OCI-LY7 (cell line): ENCODE measurements at regions not wholly inside any gene's neighbourhood (a gene's known extent, or its start where the extent isn't known, plus 50 kb on each side); places are given as distances from the start of the nearest gene placed in this dataset.
A peak's percentile ranks its signal among the peaks of the same experiment; 100 is the strongest.

Source experiments
- BruUV-seq: library from RNA; stranded (reverse); fragments of 400-500 nt; replicated peaks from 2 replicates; lab custom pipeline; 2021; lab: Mats Ljungman, UMichigan
- CTCF ChIA-PET: fragments of 300-600 bp; sonication (Branson Sonifier 250); formaldehyde crosslinking; loops from one replicate; lab custom pipeline; 2022; ENCODE audit warnings: antibody characterized with exemption; ENCODE audit not compliant: unreplicated experiment; lab: Charles Lee
- POLR2A ChIA-PET: fragments of 300-600 bp; sonication (Branson Sonifier 250); formaldehyde crosslinking; loops from one replicate; lab custom pipeline; 2022; ENCODE audit warnings: antibody characterized with exemption; lab: Charles Lee
- DNase-seq: peaks from one replicate; pipeline ENCODE4 v3.0.0-alpha.2; 2015; ENCODE audit warnings: low spot score
- H2AFZ ChIP-seq: fragments of 200-600 bp; sonication (generic), shearing (Covaris generic); 2 replicates; pipeline ENCODE4 v1.6.1; 2014; ENCODE audit warnings: mild to moderate bottlenecking, antibody characterized with exemption, low read length, moderate library complexity
- H3K27ac ChIP-seq: fragments of 200-600 bp; sonication (generic); 2 replicates; pipeline ENCODE4 v1.5.1; 2014; ENCODE audit warnings: mixed run types, low read depth, mild to moderate bottlenecking, moderate library complexity, low read length, inconsistent platforms; ENCODE audit not compliant: poor library complexity, severe bottlenecking
- H3K36me3 ChIP-seq: fragments of 200-600 bp; sonication (generic); 2 replicates; pipeline ENCODE4 v1.6.1; 2014; ENCODE audit warnings: mild to moderate bottlenecking, antibody characterized with exemption, low read length, moderate library complexity, mixed read lengths; ENCODE audit not compliant: insufficient read depth
- H3K4me1 ChIP-seq: fragments of 200-600 bp; sonication (generic); 2 replicates; pipeline ENCODE4 v1.5.1; 2014; ENCODE audit warnings: mild to moderate bottlenecking, low read length; ENCODE audit not compliant: insufficient read depth, poor library complexity, severe bottlenecking
- H3K4me2 ChIP-seq: fragments of 200-600 bp; sonication (generic); 2 replicates; pipeline ENCODE4 v1.6.1; 2014; ENCODE audit warnings: mild to moderate bottlenecking, low read length
- H3K4me3 ChIP-seq: fragments of 200-600 bp; sonication (generic); 2 replicates; pipeline ENCODE4 v1.5.1; 2014; ENCODE audit warnings: mild to moderate bottlenecking, low read depth, low read length; ENCODE audit not compliant: poor library complexity, severe bottlenecking
- H3K79me2 ChIP-seq: fragments of 200-600 bp; sonication (generic); 2 replicates; pipeline ENCODE4 v1.6.1; 2016; ENCODE audit warnings: low read depth, mild to moderate bottlenecking, low read length, moderate library complexity, mixed read lengths; ENCODE audit not compliant: insufficient read depth
- H3K9me2 ChIP-seq: fragments of 200-600 bp; sonication (generic); 2 replicates; pipeline ENCODE4 v1.6.1; 2016; ENCODE audit warnings: mild to moderate bottlenecking, low read length, mixed read lengths; ENCODE audit not compliant: insufficient read depth
- H3K9me3 ChIP-seq: fragments of 200-600 bp; sonication (generic); 2 replicates; pipeline ENCODE4 v1.6.1; 2014; ENCODE audit warnings: mild to moderate bottlenecking, mixed run types, low read length, mixed read lengths
- H4K20me1 ChIP-seq: fragments of 200-600 bp; sonication (generic); 2 replicates; pipeline ENCODE4 v1.6.1; 2014; ENCODE audit warnings: mild to moderate bottlenecking, antibody characterized with exemption, low read length, moderate library complexity, mixed read lengths; ENCODE audit not compliant: insufficient read depth
- EZH2phosphoT487 ChIP-seq: fragments of 200-600 bp; sonication (generic); IDR thresholded peaks from 2 replicates; pipeline ENCODE4 v1.6.1; 2018; ENCODE audit warnings: low read depth, borderline replicate concordance, mild to moderate bottlenecking, mixed run types, antibody characterized with exemption, low read length, moderate library complexity, mixed read lengths
- intact Hi-C: fragments of 100-400 bp; cut with micrococcal nuclease; formaldehyde crosslinking; loops from one replicate; pipeline ENCODE4 v1.10.0; 2022; ENCODE audit not compliant: unreplicated experiment
- TF ChIP-seq, protein P1 (sequence below): fragments of 200-600 bp; sonication (generic); conservative IDR thresholded peaks from 2 replicates; pipeline ENCODE4 v1.5.1; 2014; ENCODE audit warnings: mild to moderate bottlenecking, antibody characterized with exemption, low read length, moderate library complexity, mixed read lengths

DNA sequence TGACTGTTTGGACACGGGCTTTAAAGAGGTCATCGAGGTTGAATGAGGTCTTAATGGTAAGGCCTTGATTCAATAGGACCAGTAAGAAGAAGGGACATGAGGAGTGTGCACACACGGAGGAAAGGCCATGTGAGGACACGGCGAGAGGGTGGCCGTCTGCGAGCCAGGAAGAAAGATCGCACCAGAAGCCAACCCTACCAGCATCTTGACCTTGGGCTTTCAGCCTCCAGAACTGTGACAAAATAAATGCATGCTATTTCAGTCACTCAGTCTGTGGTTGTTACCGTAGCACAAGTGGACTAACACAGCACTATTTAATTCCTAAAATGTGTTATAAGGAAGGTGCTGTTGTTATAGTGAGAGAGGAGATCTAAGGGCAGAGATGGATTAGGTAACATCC, 468.6 kb upstream of the FAT1 start:
- ChIA-PET CTCF (no interaction called here), POLR2A (no interaction called here)
- H3K9me3 ChIP-seq = no peaks in the 10 kb centered on the region
- H3K36me3 ChIP-seq = no peaks in the 10 kb centered on the region
- H3K4me1 ChIP-seq = peaks cover 5% of the 10 kb centered on the region
- no peaks in the 10 kb centered on the region for H3K79me2 ChIP-seq
- H4K20me1 ChIP-seq = no peaks in the 10 kb centered on the region
- no TSS peak for BruUV-seq
- intact Hi-C loops = no loop called here
- no peak overlapping the region for H3K4me2 ChIP-seq
- no peak overlapping the region for H3K27ac ChIP-seq
- TF ChIP-seq EZH2phosphoT487 = no peak
- TF ChIP-seq, protein P1, sequence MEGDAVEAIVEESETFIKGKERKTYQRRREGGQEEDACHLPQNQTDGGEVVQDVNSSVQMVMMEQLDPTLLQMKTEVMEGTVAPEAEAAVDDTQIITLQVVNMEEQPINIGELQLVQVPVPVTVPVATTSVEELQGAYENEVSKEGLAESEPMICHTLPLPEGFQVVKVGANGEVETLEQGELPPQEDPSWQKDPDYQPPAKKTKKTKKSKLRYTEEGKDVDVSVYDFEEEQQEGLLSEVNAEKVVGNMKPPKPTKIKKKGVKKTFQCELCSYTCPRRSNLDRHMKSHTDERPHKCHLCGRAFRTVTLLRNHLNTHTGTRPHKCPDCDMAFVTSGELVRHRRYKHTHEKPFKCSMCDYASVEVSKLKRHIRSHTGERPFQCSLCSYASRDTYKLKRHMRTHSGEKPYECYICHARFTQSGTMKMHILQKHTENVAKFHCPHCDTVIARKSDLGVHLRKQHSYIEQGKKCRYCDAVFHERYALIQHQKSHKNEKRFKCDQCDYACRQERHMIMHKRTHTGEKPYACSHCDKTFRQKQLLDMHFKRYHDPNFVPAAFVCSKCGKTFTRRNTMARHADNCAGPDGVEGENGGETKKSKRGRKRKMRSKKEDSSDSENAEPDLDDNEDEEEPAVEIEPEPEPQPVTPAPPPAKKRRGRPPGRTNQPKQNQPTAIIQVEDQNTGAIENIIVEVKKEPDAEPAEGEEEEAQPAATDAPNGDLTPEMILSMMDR = no peak
- no peak overlapping the region for H3K4me3 ChIP-seq
- H2AFZ ChIP-seq = no peak overlapping the region
- H3K9me2 ChIP-seq = no peaks in the 10 kb centered on the region
- DNase-seq = no peak

DNA sequence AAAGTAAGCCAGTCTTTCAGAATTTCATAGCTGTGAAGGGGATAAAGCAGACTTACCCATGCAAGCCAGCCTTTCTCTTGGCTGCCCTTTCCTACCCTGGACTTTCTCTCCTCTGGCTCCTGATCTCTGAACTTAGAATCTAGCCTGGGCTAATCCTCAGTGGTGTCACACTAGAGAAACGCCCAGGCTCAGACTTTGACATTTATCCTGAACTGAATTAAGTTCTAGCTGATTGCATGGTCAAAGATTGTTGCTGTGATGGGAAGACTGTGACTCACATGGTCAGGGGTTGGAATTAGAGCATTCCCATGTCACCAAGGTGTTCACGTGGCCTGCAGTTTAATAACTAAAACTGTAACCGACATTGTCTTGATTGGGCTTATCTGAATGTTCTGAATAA, 469.5 kb upstream of the FAT1 start:
- no peaks in the 10 kb centered on the region for H3K79me2 ChIP-seq
- no peaks in the 10 kb centered on the region for H3K9me2 ChIP-seq
- CTCF ChIA-PET = no interaction called here
- 0 out of 2 replicates have a peak overlapping the region, but pooled peaks have one; percentile 17 for H2AFZ ChIP-seq
- H4K20me1 ChIP-seq = no peaks in the 10 kb centered on the region
- no peaks in the 10 kb centered on the region for H3K36me3 ChIP-seq
- no peak overlapping the region for H3K4me2 ChIP-seq
- DNase-seq = no peak
- intact Hi-C loops = no loop called here
- H3K27ac ChIP-seq = no peak overlapping the region
- H3K4me1 ChIP-seq = peaks cover 1% of the 10 kb centered on the region
- POLR2A ChIA-PET = interaction anchor here (0.6 to 0.8 kb wide), 3 partner anchors 11 to 1363 kb away, joined by 3 read pairs; no protein-coding TSS in a partner anchor
- TF ChIP-seq EZH2phosphoT487 = no peak
- TF ChIP-seq, protein P1 = no peak
- no peak overlapping the region for H3K4me3 ChIP-seq
- no peaks in the 10 kb centered on the region for H3K9me3 ChIP-seq
- no TSS peak for BruUV-seq

DNA sequence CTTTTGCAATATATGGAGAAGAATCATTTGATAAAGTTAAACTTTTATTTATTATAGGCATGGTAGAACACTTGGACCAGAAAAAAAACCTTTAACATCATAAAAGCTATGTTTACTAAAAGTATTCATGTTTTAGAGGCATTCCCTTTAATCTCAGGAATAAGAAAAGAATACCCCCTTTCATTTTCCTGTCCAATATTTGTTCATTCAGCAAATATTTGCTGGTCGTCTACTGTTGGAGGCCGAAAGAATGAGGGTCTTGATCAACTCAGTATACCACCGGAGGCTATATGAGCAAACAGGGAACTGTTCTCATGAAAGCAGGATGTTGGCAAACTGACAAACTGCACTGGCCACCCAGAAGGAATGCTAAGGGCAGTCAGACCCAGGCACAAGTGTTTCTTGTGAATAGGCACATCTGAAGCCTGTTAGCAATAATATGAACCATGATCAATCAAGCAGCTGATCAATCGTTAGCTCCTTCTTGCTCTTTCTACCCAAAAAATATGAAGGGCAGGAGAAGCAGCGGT, 480.8 kb upstream of the FAT1 start:
- no peak for DNase-seq
- Histone ChIP-seq H3K9me2 (no peaks in the 10 kb centered on the region), H3K4me2 (no peak overlapping the region), H2AFZ (no peak overlapping the region), H4K20me1 (no peaks in the 10 kb centered on the region), H3K4me3 (no peak overlapping the region), H3K27ac (no peak overlapping the region), H3K4me1 (no peaks in the 10 kb centered on the region), H3K36me3 (no peaks in the 10 kb centered on the region), H3K9me3 (0 out of 2 replicates have a peak, but pooled peaks cover 7% of the 10 kb centered on the region), H3K79me2 (no peaks in the 10 kb centered on the region)
- ChIA-PET POLR2A (no interaction called here), CTCF (no interaction called here)
- intact Hi-C loops = no loop called here
- no peak for TF ChIP-seq EZH2phosphoT487
- TF ChIP-seq, protein P1 = no peak
- BruUV-seq = no TSS peak
